PC-9 (cell line): ENCODE measurements at regions not wholly inside any gene's neighbourhood (a gene's known extent, or its start where the extent isn't known, plus 50 kb on each side); places are given as distances from the start of the nearest gene placed in this dataset.
A peak's percentile ranks its signal among the peaks of the same experiment; 100 is the strongest.

Experiments used
- BruUV-seq: library from RNA; stranded (reverse); fragments of 400-500 nt; replicated peaks from 2 replicates; lab custom pipeline; 2021; lab: Mats Ljungman, UMichigan
- CTCF ChIA-PET: fragments of 300-600 bp; sonication (Branson Sonifier 250); formaldehyde crosslinking; loops from one replicate; lab custom pipeline; 2022; ENCODE audit warnings: antibody characterized with exemption; lab: Charles Lee
- POLR2A ChIA-PET: fragments of 300-600 bp; sonication (Branson Sonifier 250); formaldehyde crosslinking; loops from one replicate; lab custom pipeline; 2022; ENCODE audit warnings: antibody characterized with exemption; ENCODE audit not compliant: unreplicated experiment; lab: Charles Lee
- DNase-seq, 2 experiments: peaks; one replicate each; pipeline versions ENCODE4 v3.0.0 to v3.0.0-alpha.2; 2015 to 2022; ENCODE audit warnings: mixed read lengths in 1 of 2
- H2AFZ ChIP-seq: fragments of 200-600 bp; sonication (generic); 2 replicates; pipeline ENCODE4 v1.8.1; 2017; ENCODE audit warnings: antibody characterized with exemption
- H3F3A ChIP-seq: fragments of 200-600 bp; sonication (generic); 2 replicates; pipeline ENCODE4 v1.8.1; 2017; ENCODE audit warnings: antibody characterized with exemption, mild to moderate bottlenecking, low read depth; ENCODE audit not compliant: insufficient read depth
- H3K27ac ChIP-seq: fragments of 200-600 bp; sonication (generic); 2 replicates; pipeline ENCODE4 v1.6.1; 2016; ENCODE audit warnings: mixed run types
- H3K27me3 ChIP-seq: fragments of 200-600 bp; sonication (generic); 2 replicates; pipeline ENCODE4 v1.6.1; 2016; ENCODE audit warnings: low read depth, mixed run types; ENCODE audit not compliant: insufficient read depth
- H3K36me3 ChIP-seq: fragments of 200-600 bp; sonication (generic); 2 replicates; pipeline ENCODE4 v1.6.1; 2016; ENCODE audit warnings: low read depth, mixed run types
- H3K4me1 ChIP-seq: fragments of 200-600 bp; sonication (generic); replicated peaks from 2 replicates; pipeline ENCODE4 v1.6.1; 2016; ENCODE audit warnings: mixed run types; ENCODE audit not compliant: insufficient read depth
- H3K4me2 ChIP-seq: fragments of 200-600 bp; sonication (generic); 2 replicates; pipeline ENCODE4 v1.6.1; 2017; ENCODE audit warnings: mixed run types
- H3K4me3 ChIP-seq: fragments of 200-600 bp; sonication (generic); 2 replicates; pipeline ENCODE4 v1.6.1; 2016; ENCODE audit warnings: mixed run types
- H3K79me2 ChIP-seq: fragments of 200-600 bp; sonication (generic); 2 replicates; pipeline ENCODE4 v1.6.1; 2017; ENCODE audit warnings: low read depth, mixed run types
- H3K9me2 ChIP-seq: fragments of 200-600 bp; sonication (generic); 2 replicates; pipeline ENCODE4 v1.8.1; 2017; ENCODE audit warnings: mild to moderate bottlenecking; ENCODE audit not compliant: insufficient read depth
- H3K9me3 ChIP-seq: fragments of 200-600 bp; sonication (generic); 2 replicates; pipeline ENCODE4 v1.8.1; 2016; ENCODE audit warnings: low read depth; ENCODE audit not compliant: insufficient read depth
- H4K20me1 ChIP-seq: fragments of 200-600 bp; sonication (generic); 2 replicates; pipeline ENCODE4 v1.8.1; 2017; ENCODE audit not compliant: insufficient read depth
- CTCF ChIP-seq: fragments of 200-600 bp; sonication (generic); conservative IDR thresholded peaks from 2 replicates; pipeline ENCODE4 v1.6.1; 2017; ENCODE audit warnings: mixed run types, antibody characterized with exemption, mild to moderate bottlenecking, moderate library complexity
- EZH2 ChIP-seq: fragments of 200-600 bp; sonication (generic); IDR thresholded peaks from 2 replicates; pipeline ENCODE4 v1.8.0; 2017; ENCODE audit warnings: antibody characterized with exemption, low read depth
- intact Hi-C: fragments of 100-400 bp; cut with micrococcal nuclease; formaldehyde crosslinking; loops from one replicate; pipeline ENCODE4 v1.10.0; 2022; ENCODE audit not compliant: unreplicated experiment

- Histone ChIP-seq H3K4me3 (no peak overlapping the region), H3K36me3 (no peaks in the 10 kb centered on the region), H2AFZ (no peak overlapping the region), H3K9me2 (no peaks in the 10 kb centered on the region), H3K9me3 (no peaks in the 10 kb centered on the region), H3K4me2 (no peak overlapping the region), H3K79me2 (no peaks in the 10 kb centered on the region), H3F3A (no peaks in the 10 kb centered on the region), H4K20me1 (no peaks in the 10 kb centered on the region), H3K27me3 (no peaks in the 10 kb centered on the region), H3K4me1 (0 out of 2 replicates have a peak, but pooled peaks cover 4% of the 10 kb centered on the region), H3K27ac (no peak overlapping the region)
- BruUV-seq: no TSS peak
- DNase-seq: peak in 1 of 2 experiments; percentile 37
- ChIA-PET POLR2A (no interaction called here), CTCF (no interaction called here)
- intact Hi-C loops: no loop called here
- TF ChIP-seq CTCF (no peak), EZH2 (no peak)
Observed at GRCh38 chr9:94005272-94005901, 50.2 kb upstream of the BARX1 start.
